ENCODE measurements at regions not wholly inside any gene's neighbourhood (a gene's known extent, or its start where the extent isn't known, plus 50 kb on each side); places are given as distances from the start of the nearest gene placed in this dataset.
"Not testable (repeated sequence)": the region's sequence is repeated elsewhere in the genome, so short reads cannot be mapped to it uniquely, and the experiment has no call there.

DNA sequence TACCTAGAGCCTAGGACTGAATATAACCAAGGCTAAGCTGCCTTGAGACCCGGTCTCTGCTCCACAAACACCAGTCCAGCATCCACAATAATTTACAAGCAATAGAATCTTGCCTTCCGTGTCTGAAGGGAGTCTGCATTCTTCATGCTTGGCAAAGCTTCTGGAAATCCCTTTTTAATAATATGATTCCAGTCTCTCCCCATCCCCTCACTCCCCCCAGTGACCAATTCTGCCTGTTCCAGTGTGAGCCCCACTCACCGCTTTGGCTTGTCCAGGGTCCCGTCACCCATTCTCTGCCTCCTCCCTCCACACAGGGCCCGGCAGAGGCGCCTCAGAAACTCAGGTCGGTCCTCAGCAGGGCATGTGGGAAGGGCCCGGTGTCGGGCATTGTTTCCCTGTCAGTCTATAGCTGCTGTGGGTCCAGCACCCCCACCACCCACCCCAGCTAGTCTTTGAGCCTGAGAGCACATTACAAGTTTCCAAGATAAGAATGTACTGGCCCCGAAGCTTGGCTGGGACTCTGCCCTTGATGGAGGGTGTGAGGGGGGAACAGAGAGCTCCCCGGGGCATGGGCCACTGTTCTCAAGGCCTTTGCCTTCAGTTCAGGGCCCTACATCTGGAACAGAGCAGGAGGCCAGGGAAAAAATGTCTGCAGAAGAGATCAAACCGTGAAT lies 129.7 kb upstream of the MYCN start:
- no peak for DNase-seq

DNA sequence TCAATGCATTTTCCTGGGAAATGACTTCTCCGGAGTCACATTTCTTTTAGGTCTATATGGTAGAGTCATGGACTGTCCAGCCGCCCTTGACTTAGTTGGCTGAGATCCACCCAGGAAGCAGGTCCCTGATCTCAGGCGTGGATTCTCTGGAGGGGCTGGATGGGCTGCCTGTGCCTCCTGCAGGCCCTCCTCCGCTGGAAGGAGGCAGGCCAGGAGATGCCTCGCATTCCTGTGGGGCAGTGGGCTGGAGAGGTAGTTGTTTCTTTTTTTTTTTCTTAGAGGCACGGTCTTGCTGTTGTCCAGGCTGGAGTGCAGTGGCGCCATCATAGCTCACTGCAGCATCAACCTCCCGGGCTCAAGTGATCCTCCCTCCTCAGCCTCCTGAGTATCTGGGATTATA lies 129.0 kb upstream of the MYCN start:
- no peak for DNase-seq

- no peak for DNase-seq
These were observed 128.1 kb upstream of the MYCN start for GRCh38 chr2:15812187-15812780.

GRCh38 chr2:15813481-15814266 lies 126.7 kb upstream of the MYCN start:
- DNase-seq: no peak

DNA sequence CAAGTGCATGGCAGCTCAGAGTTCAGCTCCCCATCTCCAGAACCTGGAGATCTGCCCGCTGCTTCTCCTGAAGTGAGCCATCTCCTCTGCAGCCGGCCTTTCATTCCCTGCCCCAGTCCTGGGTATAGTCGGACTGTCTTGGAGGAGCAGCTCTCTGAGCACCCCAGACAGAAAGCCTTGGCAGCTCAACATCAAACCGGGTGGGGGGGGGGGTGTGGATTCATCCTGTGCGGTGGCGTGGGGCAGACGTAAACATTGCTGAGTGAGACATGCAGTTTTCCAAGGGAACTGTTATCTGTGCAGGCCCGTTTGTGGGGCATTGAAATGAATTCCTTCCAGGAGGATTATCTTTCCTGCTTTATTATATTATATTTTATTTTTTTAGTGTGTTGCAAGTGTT lies 125.9 kb upstream of the MYCN start:
- DNase-seq: no peak

DNA sequence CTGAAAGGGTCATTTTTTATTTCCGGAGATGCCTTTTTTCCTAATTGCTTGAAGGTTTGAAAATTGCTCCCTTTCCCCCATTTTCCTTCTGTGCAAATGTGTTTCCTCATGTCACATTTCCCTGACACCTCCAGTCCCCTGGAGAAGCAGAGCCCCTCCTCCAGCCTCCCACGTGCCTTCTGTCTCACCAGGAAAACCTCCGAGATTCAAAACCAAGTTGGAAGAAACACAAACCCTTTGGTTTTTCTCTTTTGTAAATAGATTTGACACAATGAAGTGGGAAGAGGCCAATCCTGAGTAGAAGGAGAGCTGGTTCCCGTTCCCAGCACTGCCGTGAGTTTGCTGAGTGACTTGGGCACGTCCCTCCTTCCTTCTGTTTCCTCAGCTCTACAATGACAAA lies 125.4 kb upstream of the MYCN start:
- no peak for DNase-seq

- no peak for DNase-seq
These were observed 124.1 kb upstream of the MYCN start for GRCh38 chr2:15816226-15816625.

DNA sequence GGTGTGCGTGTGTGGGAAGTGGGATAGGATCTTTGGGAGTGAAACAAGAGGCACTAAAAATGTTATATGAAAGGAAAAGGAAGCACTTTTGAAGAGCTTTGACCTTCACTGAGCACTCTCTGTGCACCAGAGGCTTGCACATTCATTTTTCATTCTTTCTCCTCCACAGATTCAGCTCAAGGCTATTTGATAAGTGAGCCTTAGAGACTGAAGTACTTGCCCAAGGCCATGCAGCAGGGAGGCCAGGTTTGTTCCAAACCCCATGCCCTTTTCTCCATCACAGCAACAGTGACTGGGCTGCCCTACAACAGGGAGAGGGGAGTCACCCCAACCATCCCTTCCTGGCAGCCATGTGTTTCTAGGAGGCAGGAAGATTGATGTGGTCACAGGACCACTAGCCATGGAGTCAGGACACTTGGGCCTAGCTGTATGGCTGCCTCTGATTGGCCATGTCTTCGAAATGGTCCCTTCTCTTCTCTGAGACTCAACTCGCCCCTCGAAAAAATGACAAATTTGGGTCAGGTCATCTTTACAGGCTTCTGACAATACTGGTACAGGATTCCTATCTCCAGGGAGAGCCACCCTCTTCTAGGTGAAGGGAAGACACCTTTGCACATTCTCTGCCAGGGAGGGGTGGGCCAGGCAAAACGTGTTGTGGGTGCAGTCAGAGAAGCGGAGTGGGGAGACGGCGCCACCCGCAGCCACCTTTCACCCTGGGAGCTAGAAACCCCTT lies 123.5 kb upstream of the MYCN start:
- no peak for DNase-seq

DNA sequence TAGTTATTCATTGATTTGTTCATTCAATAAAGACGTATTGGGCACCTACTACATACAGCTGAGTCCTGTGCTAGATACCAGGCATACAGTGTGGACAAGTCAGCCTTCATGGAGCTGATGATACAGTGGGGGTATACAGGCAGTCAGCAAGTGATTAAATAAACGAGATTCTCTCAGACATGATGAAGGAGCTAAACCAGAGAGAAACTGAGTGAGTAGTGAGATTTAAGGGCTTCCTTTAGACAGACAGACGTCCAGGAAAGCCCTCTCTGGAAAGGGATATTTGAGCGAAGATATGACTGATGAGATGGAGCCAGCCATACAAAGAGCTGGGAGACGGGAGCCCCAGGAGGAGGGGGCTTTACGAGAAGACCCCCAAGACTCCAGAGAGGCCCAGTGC lies 122.6 kb upstream of the MYCN start:
- DNase-seq: no peak

DNA sequence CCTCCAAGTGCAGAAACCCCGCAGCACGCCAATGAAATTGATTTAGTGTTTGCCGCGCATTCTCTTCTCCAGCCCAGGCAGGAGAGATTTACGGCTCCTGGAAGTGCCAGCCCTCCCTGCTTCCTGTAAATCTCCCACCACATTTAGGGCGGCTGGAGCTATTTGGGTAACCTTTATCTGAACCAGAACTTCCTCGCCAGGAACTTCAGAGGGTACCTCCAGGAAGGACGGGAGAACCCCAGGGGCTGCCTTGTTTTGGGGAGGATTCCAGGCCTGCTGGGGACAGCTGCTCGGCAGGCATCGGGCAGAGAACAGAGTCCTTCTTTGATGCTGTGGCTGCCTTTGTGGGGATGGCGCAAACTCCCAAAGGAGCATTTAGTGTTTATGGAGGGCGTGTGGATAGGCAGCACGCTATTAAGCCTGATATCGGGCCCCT lies 122.0 kb upstream of the MYCN start:
- DNase-seq: no peak

GRCh38 chr2:15818881-15819280 lies 121.5 kb upstream of the MYCN start:
- no peak for DNase-seq

DNA sequence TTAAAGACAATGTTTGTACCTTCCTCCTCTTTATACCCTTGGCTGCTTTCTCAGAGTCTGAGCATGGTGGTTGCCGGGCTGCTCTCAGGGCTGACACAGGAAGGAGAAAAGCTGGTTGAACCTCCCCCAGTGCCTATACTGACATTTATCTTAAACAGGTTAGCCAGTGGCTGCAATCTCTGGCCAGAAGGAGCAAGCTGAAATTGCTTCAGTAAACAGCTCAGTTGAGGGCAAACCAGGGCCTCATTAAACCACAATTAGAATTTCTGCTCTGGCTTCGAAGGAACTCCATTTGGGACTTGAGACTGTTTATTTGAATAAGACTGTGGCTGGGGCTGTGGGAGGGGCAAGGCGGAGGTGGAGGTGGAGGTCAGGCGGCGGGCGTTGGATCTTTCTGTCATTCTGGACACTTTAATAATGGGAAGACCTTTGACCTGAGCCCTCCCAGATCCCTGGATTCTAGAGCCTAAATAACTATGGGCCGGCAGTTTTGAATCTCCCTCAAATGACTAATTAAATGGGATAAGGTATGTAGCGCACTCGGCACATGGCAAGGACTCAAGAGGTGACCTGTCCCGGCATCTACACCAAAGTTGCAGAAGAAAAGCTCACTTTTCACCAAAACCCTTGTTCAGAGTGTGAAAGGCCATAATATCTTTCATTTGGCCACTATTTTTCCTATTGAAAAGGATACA lies 120.6 kb upstream of the MYCN start:
- DNase-seq: no peak

- DNase-seq: no peak
These were observed 120.1 kb upstream of the MYCN start for GRCh38 chr2:15820257-15820566.

- no peak for DNase-seq
These were observed 119.4 kb upstream of the MYCN start for GRCh38 chr2:15820927-15821326.

GRCh38 chr2:15822151-15823044 lies 118.0 kb upstream of the MYCN start:
- no peak for DNase-seq

GRCh38 chr2:15823459-15824396 lies 116.6 kb upstream of the MYCN start:
- no peak for DNase-seq

GRCh38 chr2:15824467-15824866 lies 115.9 kb upstream of the MYCN start:
- DNase-seq: not testable (repeated sequence)

DNA sequence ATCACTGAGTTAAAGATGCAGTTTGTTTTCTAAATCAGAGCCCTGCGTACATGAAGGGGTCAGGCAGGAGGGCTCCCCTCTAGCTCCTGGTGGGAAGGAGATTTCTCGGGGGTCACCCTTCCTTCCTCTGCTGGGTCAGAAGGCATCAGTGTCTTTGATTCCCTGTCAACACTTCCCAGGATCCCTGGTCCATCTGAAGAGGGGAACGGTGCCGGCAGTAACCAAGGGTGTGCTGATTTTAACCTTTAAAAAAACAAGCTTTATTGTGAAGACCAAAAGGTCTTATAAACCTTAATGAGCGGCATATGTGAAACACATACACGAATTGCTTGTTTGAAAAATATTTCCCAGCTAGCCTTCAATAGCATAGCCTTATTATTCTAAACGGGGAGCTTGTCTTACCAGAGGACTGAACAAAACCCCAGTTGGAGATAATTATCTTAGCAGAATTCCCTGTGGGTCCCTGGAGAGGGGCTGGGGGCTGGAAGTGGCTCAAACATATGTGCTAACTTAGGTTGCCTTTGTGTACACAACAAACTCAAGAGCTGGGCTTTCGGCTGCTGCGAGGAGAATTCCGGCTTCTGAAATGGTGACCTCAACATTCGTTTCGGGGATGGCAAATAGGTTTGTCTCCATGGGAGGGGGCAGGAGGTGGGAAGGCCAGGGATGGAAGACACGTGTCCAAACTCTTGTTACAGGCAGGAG lies 114.9 kb upstream of the MYCN start:
- DNase-seq: no peak

DNA sequence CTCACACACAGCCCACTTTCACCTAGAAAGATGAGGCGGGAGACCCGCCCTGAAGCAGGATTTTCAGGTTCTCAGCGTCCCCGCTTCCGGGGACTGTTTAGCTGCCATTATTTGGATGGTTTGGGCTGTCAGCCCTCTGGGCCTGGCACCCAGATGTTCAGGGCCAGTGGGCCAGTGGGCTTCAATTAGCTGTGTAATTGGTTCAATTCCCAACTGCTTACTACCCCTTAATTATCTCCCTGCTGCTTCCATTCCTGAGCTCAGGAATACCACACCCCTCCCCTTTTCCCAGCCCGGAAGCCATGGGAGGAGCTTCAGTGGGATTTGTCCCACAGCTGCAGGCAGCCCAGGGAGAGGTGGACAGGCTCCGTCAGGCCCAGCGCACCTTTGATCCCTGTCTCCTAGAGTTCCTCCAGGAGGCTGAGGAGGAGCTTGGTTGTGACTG lies 114.1 kb upstream of the MYCN start:
- DNase-seq: no peak

DNA sequence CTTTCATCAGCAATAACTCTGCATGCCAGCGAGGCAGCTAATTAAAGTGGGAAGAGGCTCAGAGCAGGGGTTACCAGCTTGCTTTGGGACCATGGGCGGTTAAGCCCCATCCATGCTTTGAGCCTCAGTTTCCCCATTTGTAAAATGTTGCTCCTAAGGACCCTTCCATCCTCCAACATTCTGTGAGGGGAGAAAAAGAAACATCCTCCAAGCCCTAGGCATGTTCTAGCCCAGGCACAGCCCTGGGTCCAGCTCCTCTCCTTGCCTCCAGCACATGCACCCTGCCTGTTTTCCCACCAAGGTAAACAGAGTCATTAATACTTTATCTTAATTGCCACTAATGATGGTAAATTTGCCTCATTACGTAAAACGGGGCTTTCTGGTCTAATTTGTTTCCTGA lies 113.3 kb upstream of the MYCN start:
- no peak for DNase-seq

Data from right hindlimb (tissue), 1 donor.